Psoas muscle (tissue), 7 donors: ENCODE measurements at regions not wholly inside any gene's neighbourhood (a gene's known extent, or its start where the extent isn't known, plus 50 kb on each side); places are given as distances from the start of the nearest gene placed in this dataset.

Experiments used
- ATAC-seq, 4 donors: fragments of 200-7000 bp; cut with Tn5 transposase; one replicate each; pipeline ENCODE4 v1.9.1; 2020; ENCODE audit warnings: moderate library complexity in 3 of 4, mild to moderate bottlenecking in 2 of 4
- DNase-seq, 2 donors: peaks; one replicate each; pipeline ENCODE4 v3.0.0-alpha.2; 2020
- H3K27ac ChIP-seq: fragments of 200-600 bp; one replicate; pipeline ENCODE4 v1.8.0; 2022
- H3K27me3 ChIP-seq, 3 donors: fragments of 200-600 bp in 1 of 3; one replicate each; pipeline versions ENCODE4 v1.6.1 to v1.8.0; 2013 to 2022; ENCODE audit warnings: low read length in 2 of 3, mild to moderate bottlenecking in 2 of 3, moderate library complexity in 1 of 3; ENCODE audit not compliant: insufficient read depth in 3 of 3
- H3K36me3 ChIP-seq, 2 donors: fragments of 200-600 bp in 1 of 2; one replicate each; pipeline versions ENCODE4 v1.6.1 to v1.8.0; 2013 to 2022; ENCODE audit warnings: low read depth in 1 of 2, mild to moderate bottlenecking in 1 of 2, moderate library complexity in 1 of 2; ENCODE audit not compliant: insufficient read depth in 1 of 2
- H3K4me1 ChIP-seq: fragments of 200-600 bp; one replicate; pipeline ENCODE4 v1.8.0; 2022
- H3K4me3 ChIP-seq: fragments of 200-600 bp; one replicate; pipeline ENCODE4 v1.8.0; 2022; ENCODE audit warnings: mild to moderate bottlenecking
- H3K9me3 ChIP-seq: fragments of 200-600 bp; one replicate; pipeline ENCODE4 v1.8.0; 2022
- CTCF ChIP-seq: fragments of 200-600 bp; IDR thresholded peaks from one replicate; pipeline ENCODE4 v1.8.0; 2022; ENCODE audit warnings: antibody characterized with exemption
- WGBS, 3 donors: extraction: QIAGEN DNeasy Blood & Tissue Kit; methylation state at CpG; one replicate each; pipeline versions ENCODE4 v1.1.6 to v1.1.7; 2013; 5-methylcytosine and 5-hydroxymethylcytosine counted together
- intact Hi-C, 2 donors: fragments of 100-400 bp; cut with DNase I; formaldehyde crosslinking; loops; one replicate each; pipeline versions ENCODE4 v1.11.0 to v1.14.2; 2022
- donor health status: healthy with polysubstance abuse.
- donor health status: DM: no; HTN: no; CAD: no; lungs with moderate emphysema.
- donor health status: Bipolar disorder and iron deficiency.
- donor health status: healthy.
- donor health status: DM: yes; HTN: yes; CAD: no.
- donor health status: DM: no; HTN: no; CAD: no.
- donor health status: DM: yes; HTN: yes; CAD: no.

- no peak for ATAC-seq
- H3K27me3 ChIP-seq = no peaks in the 10 kb centered on the region
- H3K4me3 ChIP-seq = no peak overlapping the region
- H3K36me3 ChIP-seq = no peaks in the 10 kb centered on the region
- no peaks in the 10 kb centered on the region for H3K9me3 ChIP-seq
- no peak for DNase-seq
- H3K27ac ChIP-seq = no peak overlapping the region
- 27 to 42% (median 37%) methylated on average over 4 of the region's 4 CpGs for WGBS, 3 donors
- TF ChIP-seq CTCF = no peak
- intact Hi-C loops = no loop called here
- no peaks in the 10 kb centered on the region for H3K4me1 ChIP-seq
These were observed 505.4 kb upstream of the RBFOX1 start for GRCh38 chr16:6827267-6827666.

GRCh38 chr16:6822041-6822440 is 510.6 kb upstream of the RBFOX1 start:
- DNase-seq (no peak), ATAC-seq (no peak)
- no peaks in the 10 kb centered on the region for H3K27me3 ChIP-seq
- 47 to 60% (median 60%) methylated on average over 4 of the region's 4 CpGs for WGBS, 3 donors
- no peak overlapping the region for H3K27ac ChIP-seq
- no peaks in the 10 kb centered on the region for H3K4me1 ChIP-seq
- H3K36me3 ChIP-seq = no peaks in the 10 kb centered on the region
- no peaks in the 10 kb centered on the region for H3K9me3 ChIP-seq
- intact Hi-C loops = no loop called here
- TF ChIP-seq CTCF = no peak
- H3K4me3 ChIP-seq = no peak overlapping the region

GRCh38 chr16:6804461-6804860 is 528.2 kb upstream of the RBFOX1 start:
- no peak for ATAC-seq
- H3K27me3 ChIP-seq = no peaks in the 10 kb centered on the region
- no peaks in the 10 kb centered on the region for H3K4me1 ChIP-seq
- TF ChIP-seq CTCF = no peak
- H3K36me3 ChIP-seq = no peaks in the 10 kb centered on the region
- no peak for DNase-seq
- H3K4me3 ChIP-seq = no peak overlapping the region
- H3K9me3 ChIP-seq = no peaks in the 10 kb centered on the region
- H3K27ac ChIP-seq = no peak overlapping the region
- 70 to 75% (median 74%) methylated on average over 3 of the region's 3 CpGs for WGBS, 3 donors
- intact Hi-C loops = no loop called here

- no peak for TF ChIP-seq CTCF
- no peak for ATAC-seq
- Histone ChIP-seq H3K9me3 (no peaks in the 10 kb centered on the region), H3K36me3 (no peaks in the 10 kb centered on the region), H3K4me3 (no peak overlapping the region), H3K4me1 (no peaks in the 10 kb centered on the region), H3K27ac (no peak overlapping the region), H3K27me3 (no peaks in the 10 kb centered on the region)
- WGBS, 3 donors = 34 to 45% (median 41%) methylated on average over 3 of the region's 3 CpGs
- DNase-seq = no peak
- intact Hi-C loops = no loop called here
These were observed 529.5 kb upstream of the RBFOX1 start for GRCh38 chr16:6803176-6803575.

- WGBS, 3 donors = 51 to 54% (median 52%) methylated on average over 6 of the region's 6 CpGs
- H3K27ac ChIP-seq = no peak overlapping the region
- DNase-seq (no peak), ATAC-seq (no peak)
- no peaks in the 10 kb centered on the region for H3K9me3 ChIP-seq
- H3K36me3 ChIP-seq = no peaks in the 10 kb centered on the region
- H3K27me3 ChIP-seq = no peaks in the 10 kb centered on the region
- intact Hi-C loops = no loop called here
- H3K4me1 ChIP-seq = no peaks in the 10 kb centered on the region
- H3K4me3 ChIP-seq = no peak overlapping the region
- no peak for TF ChIP-seq CTCF
These were observed 535.4 kb upstream of the RBFOX1 start for GRCh38 chr16:6797223-6797622.
